WTC11 (cell line): ENCODE measurements at regions not wholly inside any gene's neighbourhood (a gene's known extent, or its start where the extent isn't known, plus 50 kb on each side); places are given as distances from the start of the nearest gene placed in this dataset.

Source experiments
- ATAC-seq: fragments of 200-7000 bp; cut with Tn5 transposase; 2 replicates; pipeline ENCODE4 v1.10.0; 2021; ENCODE audit warnings: mild to moderate bottlenecking, moderate library complexity
- CTCF ChIA-PET: fragments of 300-600 bp; sonication (Branson Sonifier 250); formaldehyde crosslinking; loops from one replicate; lab custom pipeline; 2021; ENCODE audit warnings: antibody characterized with exemption; lab: Charles Lee
- POLR2A ChIA-PET: fragments of 350-600 bp; sonication (Branson Sonifier 250); formaldehyde crosslinking; loops from one replicate; lab custom pipeline; 2021; ENCODE audit warnings: antibody characterized with exemption; lab: Charles Lee
- DNase-seq: peaks from one replicate; pipeline ENCODE4 v3.0.0; 2021; ENCODE audit warnings: low spot score
- H3K27ac Mint-ChIP-seq: 2 replicates; pipeline ENCODE4 v1.8.0; 2021; ENCODE audit warnings: mixed read lengths
- H3K27me3 Mint-ChIP-seq: 2 replicates; pipeline ENCODE4 v1.8.0; 2021; ENCODE audit warnings: low read depth, mild to moderate bottlenecking, moderate library complexity, mixed read lengths
- H3K36me3 Mint-ChIP-seq: 2 replicates; pipeline ENCODE4 v1.8.0; 2021; ENCODE audit warnings: mixed read lengths
- H3K4me1 Mint-ChIP-seq: 2 replicates; pipeline ENCODE4 v1.8.0; 2022; ENCODE audit warnings: mixed read lengths
- H3K4me3 Mint-ChIP-seq: 2 replicates; pipeline ENCODE4 v1.8.0; 2021; ENCODE audit warnings: mild to moderate bottlenecking, moderate library complexity, mixed read lengths
- H3K9me3 Mint-ChIP-seq: 2 replicates; pipeline ENCODE4 v1.8.0; 2021; ENCODE audit warnings: mixed read lengths
- CREB1 ChIP-seq: sonication (generic); formaldehyde crosslinking; IDR thresholded peaks from 2 replicates; pipeline ENCODE4 v1.8.0; 2023; ENCODE audit warnings: mild to moderate bottlenecking, missing genetic modification reagents
- EMX1 ChIP-seq: fragments of 250-450 bp; sonication (Bioruptor Pico); IDR thresholded peaks from 2 replicates; pipeline ENCODE4 v1.8.0; 2021; ENCODE audit warnings: mild to moderate bottlenecking
- ESRRA ChIP-seq: sonication (generic); formaldehyde crosslinking; IDR thresholded peaks from 2 replicates; pipeline ENCODE4 v1.8.1; 2022; ENCODE audit warnings: mild to moderate bottlenecking, missing genetic modification reagents, borderline replicate concordance
- GABPB1 ChIP-seq: sonication (generic); formaldehyde crosslinking; IDR thresholded peaks from 2 replicates; pipeline ENCODE4 v1.8.1; 2023; ENCODE audit warnings: mild to moderate bottlenecking, missing genetic modification reagents
- MYBL2 ChIP-seq: sonication (generic); formaldehyde crosslinking; IDR thresholded peaks from 2 replicates; pipeline ENCODE4 v1.8.1; 2023; ENCODE audit warnings: mild to moderate bottlenecking, moderate library complexity, missing genetic modification reagents
- NR3C1 ChIP-seq: sonication (generic); formaldehyde crosslinking; conservative IDR thresholded peaks from 2 replicates; pipeline ENCODE4 v1.8.1; 2023; ENCODE audit warnings: low read depth, mild to moderate bottlenecking, missing genetic modification reagents
- RORB ChIP-seq: fragments of 250-450 bp; sonication (Bioruptor Pico); IDR thresholded peaks from 2 replicates; pipeline ENCODE4 v1.9.0; 2021; ENCODE audit warnings: mild to moderate bottlenecking
- TEAD1 ChIP-seq: sonication (generic); formaldehyde crosslinking; IDR thresholded peaks from 2 replicates; pipeline ENCODE4 v1.8.0; 2022; ENCODE audit warnings: mild to moderate bottlenecking, missing genetic modification reagents
- TEAD4 ChIP-seq: sonication (generic); formaldehyde crosslinking; IDR thresholded peaks from 2 replicates; pipeline ENCODE4 v1.8.0; 2022; ENCODE audit warnings: mild to moderate bottlenecking, missing genetic modification reagents
- TP53 ChIP-seq: sonication (generic); formaldehyde crosslinking; IDR thresholded peaks from 2 replicates; pipeline ENCODE4 v1.8.1; 2023; ENCODE audit warnings: mild to moderate bottlenecking, missing genetic modification reagents
- ZBTB21 ChIP-seq: sonication (generic); formaldehyde crosslinking; IDR thresholded peaks from 2 replicates; pipeline ENCODE4 v1.8.1; 2023; ENCODE audit warnings: mild to moderate bottlenecking, missing genetic modification reagents, borderline replicate concordance
- ZNF219 ChIP-seq: sonication (generic); formaldehyde crosslinking; IDR thresholded peaks from 2 replicates; pipeline ENCODE4 v1.8.0; 2023; ENCODE audit warnings: missing genetic modification reagents, mild to moderate bottlenecking, borderline replicate concordance
- ZNF423 ChIP-seq: fragments of 250-450 bp; sonication (Bioruptor Pico); IDR thresholded peaks from 2 replicates; pipeline ENCODE4 v2.1.2; 2022; ENCODE audit warnings: mild to moderate bottlenecking, moderate library complexity
- TF ChIP-seq, protein P1 (sequence below): sonication (generic); formaldehyde crosslinking; IDR thresholded peaks from 2 replicates; pipeline ENCODE4 v1.8.0; 2022; ENCODE audit warnings: mild to moderate bottlenecking, missing genetic modification reagents
- TF ChIP-seq, protein P2 (sequence below): sonication (generic); formaldehyde crosslinking; IDR thresholded peaks from 2 replicates; pipeline ENCODE4 v1.8.1; 2022; ENCODE audit warnings: low read depth, missing genetic modification reagents, borderline replicate concordance
- TF ChIP-seq, protein P3 (sequence below): sonication (generic); formaldehyde crosslinking; IDR thresholded peaks from 2 replicates; pipeline ENCODE4 v1.8.1; 2023; ENCODE audit warnings: mild to moderate bottlenecking, missing genetic modification reagents, moderate library complexity
- TF ChIP-seq, protein P4 (sequence below): sonication (generic); formaldehyde crosslinking; IDR thresholded peaks from 2 replicates; pipeline ENCODE4 v1.8.1; 2023; ENCODE audit warnings: mild to moderate bottlenecking, missing genetic modification reagents, moderate library complexity
- TF ChIP-seq, protein P5 (sequence below): sonication (generic); formaldehyde crosslinking; IDR thresholded peaks from 2 replicates; pipeline ENCODE4 v1.8.0; 2023; ENCODE audit warnings: mild to moderate bottlenecking, missing genetic modification reagents
- TF ChIP-seq, protein P6 (sequence below): sonication (generic); formaldehyde crosslinking; IDR thresholded peaks from 2 replicates; pipeline ENCODE4 v1.8.0; 2022; ENCODE audit warnings: missing genetic modification reagents
- TF ChIP-seq, protein P7 (sequence below): fragments of 250-450 bp; sonication (Bioruptor Pico); IDR thresholded peaks from 2 replicates; pipeline ENCODE4 v1.9.0; 2021; ENCODE audit warnings: mild to moderate bottlenecking

DNA sequence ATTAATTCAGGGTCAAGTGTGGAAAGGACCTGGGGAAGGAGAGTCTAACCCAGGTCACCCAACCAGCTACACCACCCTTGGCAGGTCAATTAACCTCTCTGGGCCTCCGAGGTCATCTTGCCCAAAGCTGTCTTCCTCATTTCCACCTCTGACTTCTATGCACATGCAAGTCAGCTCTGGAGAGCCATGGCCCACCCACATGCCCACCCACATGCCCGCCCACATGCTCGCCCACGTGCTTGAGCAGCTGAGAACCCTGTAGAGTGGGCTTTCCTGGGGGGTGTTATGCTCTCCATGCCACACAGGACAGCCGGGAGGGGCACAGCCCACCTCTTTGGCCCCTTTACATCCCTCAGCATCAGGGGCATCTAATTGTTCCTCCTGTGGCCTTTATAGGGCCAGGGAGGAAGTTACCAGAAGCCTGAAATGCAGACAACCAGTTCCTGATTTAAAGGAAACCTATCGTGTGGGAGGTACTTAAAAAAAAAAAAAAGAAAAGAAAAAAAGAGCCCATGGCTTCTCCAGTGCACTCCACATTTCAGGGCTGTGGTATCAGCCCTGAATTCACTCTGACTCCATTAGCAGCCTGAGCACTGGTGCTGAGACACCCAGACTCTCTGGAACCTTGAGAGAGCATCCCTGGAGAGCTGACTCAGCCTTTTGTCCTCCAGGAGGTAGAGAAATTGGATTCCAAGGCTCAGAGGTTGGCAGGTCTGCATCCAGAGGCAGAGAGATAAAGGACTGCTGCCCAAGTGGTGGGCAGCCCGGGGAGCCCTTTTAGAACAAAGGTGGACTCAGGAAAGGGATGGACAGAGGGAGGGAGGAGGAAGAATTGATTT is 176.2 kb upstream of the ZMIZ1 start:
- no peak for DNase-seq
- no peaks in the 10 kb centered on the region for H3K36me3 Mint-ChIP-seq
- H3K27ac Mint-ChIP-seq = no peak overlapping the region
- CTCF ChIA-PET = no interaction called here
- POLR2A ChIA-PET = no interaction called here
- ATAC-seq = no peak
- H3K27me3 Mint-ChIP-seq = peaks cover 2% of the 10 kb centered on the region
- H3K4me1 Mint-ChIP-seq = peaks cover 32% of the 10 kb centered on the region
- TF ChIP-seq CREB1 (no peak), GABPB1 (no peak), MYBL2 (no peak), TEAD1 (CRISPR knock-in tag) (no peak), TEAD4 (CRISPR knock-in tag) (no peak), NR3C1 (CRISPR knock-in tag) (no peak)
- TF ChIP-seq, protein P1, sequence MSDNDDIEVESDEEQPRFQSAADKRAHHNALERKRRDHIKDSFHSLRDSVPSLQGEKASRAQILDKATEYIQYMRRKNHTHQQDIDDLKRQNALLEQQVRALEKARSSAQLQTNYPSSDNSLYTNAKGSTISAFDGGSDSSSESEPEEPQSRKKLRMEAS (CRISPR knock-in tag) = no peak
- TF ChIP-seq, protein P2, sequence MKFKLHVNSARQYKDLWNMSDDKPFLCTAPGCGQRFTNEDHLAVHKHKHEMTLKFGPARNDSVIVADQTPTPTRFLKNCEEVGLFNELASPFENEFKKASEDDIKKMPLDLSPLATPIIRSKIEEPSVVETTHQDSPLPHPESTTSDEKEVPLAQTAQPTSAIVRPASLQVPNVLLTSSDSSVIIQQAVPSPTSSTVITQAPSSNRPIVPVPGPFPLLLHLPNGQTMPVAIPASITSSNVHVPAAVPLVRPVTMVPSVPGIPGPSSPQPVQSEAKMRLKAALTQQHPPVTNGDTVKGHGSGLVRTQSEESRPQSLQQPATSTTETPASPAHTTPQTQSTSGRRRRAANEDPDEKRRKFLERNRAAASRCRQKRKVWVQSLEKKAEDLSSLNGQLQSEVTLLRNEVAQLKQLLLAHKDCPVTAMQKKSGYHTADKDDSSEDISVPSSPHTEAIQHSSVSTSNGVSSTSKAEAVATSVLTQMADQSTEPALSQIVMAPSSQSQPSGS (CRISPR knock-in tag) = no peak
- TF ChIP-seq, all 79 proteins: peak for 0
- Mint-ChIP-seq H3K9me3 (no peaks in the 10 kb centered on the region), H3K4me3 (no peak overlapping the region)

DNA sequence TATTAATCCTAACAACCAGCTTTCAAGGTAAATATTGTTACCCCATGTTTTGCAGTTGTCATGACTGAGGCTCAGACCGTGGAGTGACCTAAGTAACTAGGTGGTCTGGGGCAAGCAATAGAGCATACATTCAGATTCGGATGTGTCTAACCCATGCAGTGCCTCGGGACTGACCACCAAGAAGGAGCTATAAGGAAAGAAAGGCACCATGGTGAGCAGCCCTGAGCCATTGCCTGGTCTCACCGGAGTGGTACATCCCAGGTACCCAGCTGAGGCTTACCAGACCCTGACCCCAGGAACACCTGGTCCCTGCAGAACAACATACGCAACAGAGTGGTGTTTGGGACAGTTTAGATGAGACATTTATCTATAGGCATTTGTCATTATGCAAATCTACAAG is 175.5 kb upstream of the ZMIZ1 start:
- ChIA-PET POLR2A (no interaction called here), CTCF (interaction anchor here (1.2 kb wide), 1 partner anchor 302 kb away, joined by 4 read pairs; no protein-coding TSS in a partner anchor)
- DNase-seq (no peak), ATAC-seq (no peak)
- Mint-ChIP-seq H3K27ac (no peak overlapping the region), H3K4me3 (no peak overlapping the region), H3K9me3 (no peaks in the 10 kb centered on the region), H3K36me3 (no peaks in the 10 kb centered on the region), H3K27me3 (peaks cover 2% of the 10 kb centered on the region), H3K4me1 (peaks cover 32% of the 10 kb centered on the region)
- no peak for TF ChIP-seq ESRRA (CRISPR knock-in tag)
- no peak for TF ChIP-seq ZNF219 (CRISPR knock-in tag)
- TF ChIP-seq, protein P3, sequence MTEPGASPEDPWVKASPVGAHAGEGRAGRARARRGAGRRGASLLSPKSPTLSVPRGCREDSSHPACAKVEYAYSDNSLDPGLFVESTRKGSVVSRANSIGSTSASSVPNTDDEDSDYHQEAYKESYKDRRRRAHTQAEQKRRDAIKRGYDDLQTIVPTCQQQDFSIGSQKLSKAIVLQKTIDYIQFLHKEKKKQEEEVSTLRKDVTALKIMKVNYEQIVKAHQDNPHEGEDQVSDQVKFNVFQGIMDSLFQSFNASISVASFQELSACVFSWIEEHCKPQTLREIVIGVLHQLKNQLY = no peak
- TF ChIP-seq, protein P4, sequence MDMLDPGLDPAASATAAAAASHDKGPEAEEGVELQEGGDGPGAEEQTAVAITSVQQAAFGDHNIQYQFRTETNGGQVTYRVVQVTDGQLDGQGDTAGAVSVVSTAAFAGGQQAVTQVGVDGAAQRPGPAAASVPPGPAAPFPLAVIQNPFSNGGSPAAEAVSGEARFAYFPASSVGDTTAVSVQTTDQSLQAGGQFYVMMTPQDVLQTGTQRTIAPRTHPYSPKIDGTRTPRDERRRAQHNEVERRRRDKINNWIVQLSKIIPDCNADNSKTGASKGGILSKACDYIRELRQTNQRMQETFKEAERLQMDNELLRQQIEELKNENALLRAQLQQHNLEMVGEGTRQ (CRISPR knock-in tag) = no peak
- no peak for TF ChIP-seq RORB (CRISPR knock-in tag)
- TF ChIP-seq, protein P2 (CRISPR knock-in tag) = no peak
- TF ChIP-seq, protein P5, sequence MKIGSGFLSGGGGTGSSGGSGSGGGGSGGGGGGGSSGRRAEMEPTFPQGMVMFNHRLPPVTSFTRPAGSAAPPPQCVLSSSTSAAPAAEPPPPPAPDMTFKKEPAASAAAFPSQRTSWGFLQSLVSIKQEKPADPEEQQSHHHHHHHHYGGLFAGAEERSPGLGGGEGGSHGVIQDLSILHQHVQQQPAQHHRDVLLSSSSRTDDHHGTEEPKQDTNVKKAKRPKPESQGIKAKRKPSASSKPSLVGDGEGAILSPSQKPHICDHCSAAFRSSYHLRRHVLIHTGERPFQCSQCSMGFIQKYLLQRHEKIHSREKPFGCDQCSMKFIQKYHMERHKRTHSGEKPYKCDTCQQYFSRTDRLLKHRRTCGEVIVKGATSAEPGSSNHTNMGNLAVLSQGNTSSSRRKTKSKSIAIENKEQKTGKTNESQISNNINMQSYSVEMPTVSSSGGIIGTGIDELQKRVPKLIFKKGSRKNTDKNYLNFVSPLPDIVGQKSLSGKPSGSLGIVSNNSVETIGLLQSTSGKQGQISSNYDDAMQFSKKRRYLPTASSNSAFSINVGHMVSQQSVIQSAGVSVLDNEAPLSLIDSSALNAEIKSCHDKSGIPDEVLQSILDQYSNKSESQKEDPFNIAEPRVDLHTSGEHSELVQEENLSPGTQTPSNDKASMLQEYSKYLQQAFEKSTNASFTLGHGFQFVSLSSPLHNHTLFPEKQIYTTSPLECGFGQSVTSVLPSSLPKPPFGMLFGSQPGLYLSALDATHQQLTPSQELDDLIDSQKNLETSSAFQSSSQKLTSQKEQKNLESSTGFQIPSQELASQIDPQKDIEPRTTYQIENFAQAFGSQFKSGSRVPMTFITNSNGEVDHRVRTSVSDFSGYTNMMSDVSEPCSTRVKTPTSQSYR (CRISPR knock-in tag) = no peak
- TF ChIP-seq, protein P6, sequence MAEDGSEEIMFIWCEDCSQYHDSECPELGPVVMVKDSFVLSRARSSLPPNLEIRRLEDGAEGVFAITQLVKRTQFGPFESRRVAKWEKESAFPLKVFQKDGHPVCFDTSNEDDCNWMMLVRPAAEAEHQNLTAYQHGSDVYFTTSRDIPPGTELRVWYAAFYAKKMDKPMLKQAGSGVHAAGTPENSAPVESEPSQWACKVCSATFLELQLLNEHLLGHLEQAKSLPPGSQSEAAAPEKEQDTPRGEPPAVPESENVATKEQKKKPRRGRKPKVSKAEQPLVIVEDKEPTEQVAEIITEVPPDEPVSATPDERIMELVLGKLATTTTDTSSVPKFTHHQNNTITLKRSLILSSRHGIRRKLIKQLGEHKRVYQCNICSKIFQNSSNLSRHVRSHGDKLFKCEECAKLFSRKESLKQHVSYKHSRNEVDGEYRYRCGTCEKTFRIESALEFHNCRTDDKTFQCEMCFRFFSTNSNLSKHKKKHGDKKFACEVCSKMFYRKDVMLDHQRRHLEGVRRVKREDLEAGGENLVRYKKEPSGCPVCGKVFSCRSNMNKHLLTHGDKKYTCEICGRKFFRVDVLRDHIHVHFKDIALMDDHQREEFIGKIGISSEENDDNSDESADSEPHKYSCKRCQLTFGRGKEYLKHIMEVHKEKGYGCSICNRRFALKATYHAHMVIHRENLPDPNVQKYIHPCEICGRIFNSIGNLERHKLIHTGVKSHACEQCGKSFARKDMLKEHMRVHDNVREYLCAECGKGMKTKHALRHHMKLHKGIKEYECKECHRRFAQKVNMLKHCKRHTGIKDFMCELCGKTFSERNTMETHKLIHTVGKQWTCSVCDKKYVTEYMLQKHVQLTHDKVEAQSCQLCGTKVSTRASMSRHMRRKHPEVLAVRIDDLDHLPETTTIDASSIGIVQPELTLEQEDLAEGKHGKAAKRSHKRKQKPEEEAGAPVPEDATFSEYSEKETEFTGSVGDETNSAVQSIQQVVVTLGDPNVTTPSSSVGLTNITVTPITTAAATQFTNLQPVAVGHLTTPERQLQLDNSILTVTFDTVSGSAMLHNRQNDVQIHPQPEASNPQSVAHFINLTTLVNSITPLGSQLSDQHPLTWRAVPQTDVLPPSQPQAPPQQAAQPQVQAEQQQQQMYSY = no peak
- TF ChIP-seq EMX1 = no peak
- no peak for TF ChIP-seq TP53
- no peak for TF ChIP-seq ZBTB21 (CRISPR knock-in tag)
- TF ChIP-seq, protein P7, sequence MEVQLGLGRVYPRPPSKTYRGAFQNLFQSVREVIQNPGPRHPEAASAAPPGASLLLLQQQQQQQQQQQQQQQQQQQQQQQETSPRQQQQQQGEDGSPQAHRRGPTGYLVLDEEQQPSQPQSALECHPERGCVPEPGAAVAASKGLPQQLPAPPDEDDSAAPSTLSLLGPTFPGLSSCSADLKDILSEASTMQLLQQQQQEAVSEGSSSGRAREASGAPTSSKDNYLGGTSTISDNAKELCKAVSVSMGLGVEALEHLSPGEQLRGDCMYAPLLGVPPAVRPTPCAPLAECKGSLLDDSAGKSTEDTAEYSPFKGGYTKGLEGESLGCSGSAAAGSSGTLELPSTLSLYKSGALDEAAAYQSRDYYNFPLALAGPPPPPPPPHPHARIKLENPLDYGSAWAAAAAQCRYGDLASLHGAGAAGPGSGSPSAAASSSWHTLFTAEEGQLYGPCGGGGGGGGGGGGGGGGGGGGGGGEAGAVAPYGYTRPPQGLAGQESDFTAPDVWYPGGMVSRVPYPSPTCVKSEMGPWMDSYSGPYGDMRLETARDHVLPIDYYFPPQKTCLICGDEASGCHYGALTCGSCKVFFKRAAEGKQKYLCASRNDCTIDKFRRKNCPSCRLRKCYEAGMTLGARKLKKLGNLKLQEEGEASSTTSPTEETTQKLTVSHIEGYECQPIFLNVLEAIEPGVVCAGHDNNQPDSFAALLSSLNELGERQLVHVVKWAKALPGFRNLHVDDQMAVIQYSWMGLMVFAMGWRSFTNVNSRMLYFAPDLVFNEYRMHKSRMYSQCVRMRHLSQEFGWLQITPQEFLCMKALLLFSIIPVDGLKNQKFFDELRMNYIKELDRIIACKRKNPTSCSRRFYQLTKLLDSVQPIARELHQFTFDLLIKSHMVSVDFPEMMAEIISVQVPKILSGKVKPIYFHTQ (CRISPR knock-in tag) = no peak
- no peak for TF ChIP-seq ZNF423 (CRISPR knock-in tag)
